Brain microvascular endothelial cell (primary cell): ENCODE measurements at regions not wholly inside any gene's neighbourhood (a gene's known extent, or its start where the extent isn't known, plus 50 kb on each side); places are given as distances from the start of the nearest gene placed in this dataset.
A peak's percentile ranks its signal among the peaks of the same experiment; 100 is the strongest.

ENCODE experiments used
- DNase-seq: peaks from one replicate; pipeline ENCODE4 v3.0.0-alpha.2; 2020
- H3K27ac ChIP-seq: fragments of 250-450 bp; sonication (Bioruptor Pico); 2 replicates; pipeline ENCODE4 v1.5.1; 2020; ENCODE audit warnings: mild to moderate bottlenecking, moderate library complexity
- H3K27me3 ChIP-seq: fragments of 250-450 bp; sonication (Bioruptor Pico); replicated peaks from 2 replicates; pipeline ENCODE4 v1.5.1; 2020; ENCODE audit warnings: mild to moderate bottlenecking
- H3K36me3 ChIP-seq: fragments of 250-450 bp; sonication (Bioruptor Pico); replicated peaks from 2 replicates; pipeline ENCODE4 v1.5.1; 2020; ENCODE audit warnings: mild to moderate bottlenecking
- H3K4me3 ChIP-seq: 2 replicates; pipeline ENCODE4 v1.5.1; 2011; ENCODE audit warnings: low read depth, mild to moderate bottlenecking, control low read depth, low read length, moderate library complexity
- CTCF ChIP-seq: IDR thresholded peaks from 2 replicates; pipeline ENCODE4 v1.5.1; 2011; ENCODE audit warnings: low read depth, mild to moderate bottlenecking, moderate library complexity, low read length, control low read depth, inconsistent platforms; ENCODE audit errors: missing control alignments
- in situ Hi-C: cut with HindIII; loops from 2 replicates; pipeline ENCODE4 v1.10.0; 2017; ENCODE audit warnings: low sequenced_read_pairs, low pct_ligation_motif_present

GRCh38 chr13:85286081-85286480 is 513.1 kb downstream of the SLITRK6 start:
- Histone ChIP-seq H3K27me3 (no peaks in the 10 kb centered on the region), H3K4me3 (no peak overlapping the region), H3K27ac (no peak overlapping the region), H3K36me3 (no peaks in the 10 kb centered on the region)
- in situ Hi-C loops = no loop called here
- DNase-seq = no peak
- no peak for TF ChIP-seq CTCF

GRCh38 chr13:85284349-85284748 is 514.9 kb downstream of the SLITRK6 start:
- Histone ChIP-seq H3K4me3 (no peak overlapping the region), H3K27me3 (no peaks in the 10 kb centered on the region), H3K36me3 (no peaks in the 10 kb centered on the region), H3K27ac (no peak overlapping the region)
- no peak for TF ChIP-seq CTCF
- no peak for DNase-seq
- in situ Hi-C loops = no loop called here

GRCh38 chr13:85283408-85283807 is 515.8 kb downstream of the SLITRK6 start:
- TF ChIP-seq CTCF = no peak
- in situ Hi-C loops = no loop called here
- Histone ChIP-seq H3K27ac (no peak overlapping the region), H3K4me3 (no peak overlapping the region), H3K27me3 (no peaks in the 10 kb centered on the region), H3K36me3 (no peaks in the 10 kb centered on the region)
- DNase-seq = peak; percentile 4

GRCh38 chr13:85282876-85283275 is 516.3 kb downstream of the SLITRK6 start:
- Histone ChIP-seq H3K27ac (no peak overlapping the region), H3K4me3 (no peak overlapping the region), H3K36me3 (no peaks in the 10 kb centered on the region), H3K27me3 (no peaks in the 10 kb centered on the region)
- in situ Hi-C loops = no loop called here
- no peak for TF ChIP-seq CTCF
- DNase-seq = no peak

- no peak for DNase-seq
- no peak for TF ChIP-seq CTCF
- in situ Hi-C loops = no loop called here
- Histone ChIP-seq H3K36me3 (no peaks in the 10 kb centered on the region), H3K4me3 (no peak overlapping the region), H3K27me3 (no peaks in the 10 kb centered on the region), H3K27ac (no peak overlapping the region)
Measured at GRCh38 chr13:85278851-85279250, 520.4 kb downstream of the SLITRK6 start.

- DNase-seq = peak; percentile 48
- H3K27ac ChIP-seq = no peak overlapping the region
Measured at GRCh38 chr13:85277748-85278147, 521.5 kb downstream of the SLITRK6 start.

More at GRCh38 chr13:85277748-85278147, 521.5 kb downstream of the SLITRK6 start:
- H3K4me3 ChIP-seq = no peak overlapping the region
- H3K36me3 ChIP-seq = no peaks in the 10 kb centered on the region
- no peaks in the 10 kb centered on the region for H3K27me3 ChIP-seq
- in situ Hi-C loops = no loop called here
- TF ChIP-seq CTCF = no peak
